Esophagus muscularis mucosa (tissue), 4 donors: ENCODE measurements at regions not wholly inside any gene's neighbourhood (a gene's known extent, or its start where the extent isn't known, plus 50 kb on each side); places are given as distances from the start of the nearest gene placed in this dataset.

ENCODE experiments used
- DNase-seq: peaks from one replicate; pipeline ENCODE4 v3.0.0-alpha.2; 2017; ENCODE audit errors: extremely low spot score
- H3K27ac ChIP-seq, 4 donors: fragments of 200-600 bp; sonication (generic); replicated peaks in 1 of 4; 1 replicate in 3 of 4; 2 replicates in 1 of 4; pipeline ENCODE4 v1.5.1; 2016 to 2019; ENCODE audit warnings: mild to moderate bottlenecking in 1 of 4
- H3K27me3 ChIP-seq, 4 donors: fragments of 200-600 bp; sonication (generic); one replicate each; pipeline versions ENCODE4 v1.5.1 to v1.6.0; 2016 to 2019
- H3K36me3 ChIP-seq, 4 donors: fragments of 200-600 bp; sonication (generic); one replicate each; pipeline ENCODE4 v1.5.1; 2016 to 2019
- H3K4me1 ChIP-seq, 4 donors: fragments of 200-600 bp; sonication (generic); one replicate each; pipeline ENCODE4 v1.5.1; 2016 to 2019
- H3K4me3 ChIP-seq, 4 donors: fragments of 200-600 bp; sonication (generic); 1 replicate in 2 of 4; 2 replicates in 2 of 4; pipeline ENCODE4 v1.5.1; 2016 to 2019; ENCODE audit warnings: mild to moderate bottlenecking in 4 of 4, moderate library complexity in 1 of 4
- H3K9me3 ChIP-seq, 4 donors: fragments of 200-600 bp; sonication (generic); 1 replicate in 3 of 4; 2 replicates in 1 of 4; pipeline ENCODE4 v1.5.1; 2016 to 2019
- CTCF ChIP-seq, 3 experiments: fragments of 200-600 bp in 2 of 3; fragments of 450-650 bp in 1 of 3; sonication (generic) in 2 of 3; IDR thresholded peaks; one replicate each; pipeline ENCODE4 v1.5.1; 2017 to 2019; ENCODE audit warnings: antibody characterized with exemption in 3 of 3, mild to moderate bottlenecking in 2 of 3, moderate library complexity in 1 of 3
- EP300 ChIP-seq: sonication (generic); formaldehyde crosslinking; IDR thresholded peaks from one replicate; pipeline ENCODE4 v1.6.1; 2017; ENCODE audit warnings: antibody characterized with exemption
- POLR2A ChIP-seq: fragments of 450-650 bp; IDR thresholded peaks from one replicate; pipeline ENCODE4 v1.6.1; 2017; ENCODE audit warnings: antibody characterized with exemption, moderate library complexity, mild to moderate bottlenecking, low read depth
- POLR2AphosphoS5 ChIP-seq, 2 donors: sonication (generic); formaldehyde crosslinking; IDR thresholded peaks; one replicate each; pipeline ENCODE4 v1.6.1; 2017; ENCODE audit warnings: antibody characterized with exemption in 2 of 2
- WGBS: methylation state at CpG from one replicate; pipeline ENCODE4 v1.1.5; 2018; 5-methylcytosine and 5-hydroxymethylcytosine counted together
- intact Hi-C: fragments of 100-400 bp; cut with DNase I; formaldehyde crosslinking; loops from one replicate; pipeline ENCODE4 v1.15.1; 2023

- TF ChIP-seq POLR2A (no peak), POLR2AphosphoS5 (IDR thresholded peaks at IDR 0.05) (no peak), CTCF (IDR thresholded peaks at IDR 0.05) (no peak), EP300 (no peak)
- Histone ChIP-seq H3K4me3 (no peak overlapping the region), H3K27ac (no peak overlapping the region), H3K9me3 (no peaks in the 10 kb centered on the region), H3K27me3 (no peaks in the 10 kb centered on the region), H3K36me3 (no peaks in the 10 kb centered on the region), H3K4me1 (no peaks in the 10 kb centered on the region)
- intact Hi-C loops, result no loop called here
- no peak for DNase-seq
- WGBS, result 89% methylated on average over 2 of the region's 2 CpGs
Observed at GRCh38 chr20:21003902-21004301, 102.3 kb downstream of the LINC00237 start.

- no peaks in the 10 kb centered on the region for H3K27me3 ChIP-seq
- H3K4me1 ChIP-seq, result no peaks in the 10 kb centered on the region
- 82% methylated on average over 8 of the region's 8 CpGs for WGBS
- H3K36me3 ChIP-seq, result no peaks in the 10 kb centered on the region
- no peak overlapping the region for H3K4me3 ChIP-seq
- H3K9me3 ChIP-seq, result no peaks in the 10 kb centered on the region
- no peak overlapping the region for H3K27ac ChIP-seq
- intact Hi-C loops, result no loop called here
- no peak for TF ChIP-seq CTCF (IDR thresholded peaks at IDR 0.05)
- no peak for TF ChIP-seq POLR2AphosphoS5 (IDR thresholded peaks at IDR 0.05)
- TF ChIP-seq POLR2A, result no peak
- TF ChIP-seq EP300, result no peak
- no peak for DNase-seq
Observed at GRCh38 chr20:21002486-21002885, 103.7 kb downstream of the LINC00237 start.

- no peak overlapping the region for H3K27ac ChIP-seq
- intact Hi-C loops, result no loop called here
- H3K36me3 ChIP-seq, result no peaks in the 10 kb centered on the region
- H3K27me3 ChIP-seq, result peaks cover 0 to 16% (median 0%) of the 10 kb centered on the region in 4 donors
- no peaks in the 10 kb centered on the region for H3K9me3 ChIP-seq
- no peak overlapping the region for H3K4me3 ChIP-seq
- WGBS, result 80% methylated on average over 12 of the region's 12 CpGs
- no peak for DNase-seq
- H3K4me1 ChIP-seq, result no peaks in the 10 kb centered on the region
- no peak for TF ChIP-seq POLR2AphosphoS5 (IDR thresholded peaks at IDR 0.05)
- no peak for TF ChIP-seq CTCF (IDR thresholded peaks at IDR 0.05)
- no peak for TF ChIP-seq EP300
- no peak for TF ChIP-seq POLR2A
Observed at GRCh38 chr20:20993372-20993771, 112.8 kb downstream of the LINC00237 start.

- no peak for DNase-seq
- WGBS, result 88% methylated on average over 15 of the region's 15 CpGs
- no peak for TF ChIP-seq POLR2A
- no peak for TF ChIP-seq CTCF (IDR thresholded peaks at IDR 0.05)
- no peak for TF ChIP-seq POLR2AphosphoS5 (IDR thresholded peaks at IDR 0.05)
- no peak for TF ChIP-seq EP300
- no peaks in the 10 kb centered on the region for H3K9me3 ChIP-seq
- no peaks in the 10 kb centered on the region for H3K36me3 ChIP-seq
- peaks cover 0 to 16% (median 0%) of the 10 kb centered on the region in 4 donors for H3K27me3 ChIP-seq
- H3K4me3 ChIP-seq, result no peak overlapping the region
- no peak overlapping the region for H3K27ac ChIP-seq
- no peaks in the 10 kb centered on the region for H3K4me1 ChIP-seq
- intact Hi-C loops, result no loop called here
Observed at GRCh38 chr20:20992686-20993360, 113.3 kb downstream of the LINC00237 start.

- Histone ChIP-seq H3K27me3 (peaks cover 0 to 16% (median 0%) of the 10 kb centered on the region in 4 donors), H3K27ac (no peak overlapping the region)
- 88% methylated on average over 7 of the region's 7 CpGs for WGBS
Observed at GRCh38 chr20:20992277-20992676, 113.9 kb downstream of the LINC00237 start.

More at GRCh38 chr20:20992277-20992676, 113.9 kb downstream of the LINC00237 start:
- no peak for TF ChIP-seq POLR2AphosphoS5 (IDR thresholded peaks at IDR 0.05)
- TF ChIP-seq EP300, result no peak
- no peak for TF ChIP-seq POLR2A
- no peak for TF ChIP-seq CTCF (IDR thresholded peaks at IDR 0.05)
- H3K36me3 ChIP-seq, result no peaks in the 10 kb centered on the region
- H3K9me3 ChIP-seq, result no peaks in the 10 kb centered on the region
- DNase-seq, result no peak
- H3K4me1 ChIP-seq, result no peaks in the 10 kb centered on the region
- intact Hi-C loops, result no loop called here
- no peak overlapping the region for H3K4me3 ChIP-seq
